NCI-H2227 (cell line): ENCODE measurements at regions not wholly inside any gene's neighbourhood (a gene's known extent, or its start where the extent isn't known, plus 50 kb on each side); places are given as distances from the start of the nearest gene placed in this dataset.

Experiments used
- DNase-seq: peaks from one replicate; lab custom pipeline; 2025; ENCODE audit not compliant: unreplicated experiment; lab: John Stamatoyannopoulos, UW

DNA sequence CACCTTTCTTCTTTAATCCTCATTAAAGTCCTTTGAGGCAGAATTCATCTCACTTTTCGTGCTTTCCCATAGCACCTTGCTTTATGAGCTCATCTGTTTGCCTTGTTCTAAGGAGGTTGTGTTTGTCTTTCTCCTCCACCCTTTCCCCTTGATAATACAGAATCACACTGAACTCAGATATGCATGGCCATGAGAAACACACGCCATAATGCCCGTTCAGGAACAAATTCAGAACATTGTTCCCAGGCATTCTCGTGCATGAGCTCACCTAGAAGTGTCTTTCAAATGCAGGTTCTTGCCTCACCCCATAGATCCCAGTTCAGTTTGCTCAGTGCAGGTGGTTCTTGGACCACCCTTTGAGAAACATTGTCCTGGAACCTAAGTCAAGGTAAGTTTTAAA is 71.1 kb downstream of the TMEM114 start:
- DNase-seq, result no peak

DNA sequence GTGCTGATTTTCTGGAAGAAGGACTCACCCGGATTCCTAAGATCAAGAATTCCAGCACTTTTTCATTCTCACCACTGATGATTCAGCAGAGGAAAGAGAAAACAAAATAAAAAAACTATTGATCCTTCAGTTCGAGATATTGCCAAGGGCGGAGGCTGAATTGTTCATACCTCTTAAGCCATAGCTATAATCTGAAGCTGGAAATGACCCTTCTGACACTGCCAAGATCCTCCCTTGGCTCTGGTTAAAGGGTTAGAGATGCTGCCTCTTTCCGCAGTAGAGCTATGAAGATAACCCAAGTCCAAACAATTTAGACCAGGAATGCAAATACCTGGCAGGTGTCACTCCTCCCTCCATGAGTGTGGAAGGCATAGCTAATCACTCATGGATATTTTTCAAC is 73.0 kb downstream of the TMEM114 start:
- no peak for DNase-seq

DNA sequence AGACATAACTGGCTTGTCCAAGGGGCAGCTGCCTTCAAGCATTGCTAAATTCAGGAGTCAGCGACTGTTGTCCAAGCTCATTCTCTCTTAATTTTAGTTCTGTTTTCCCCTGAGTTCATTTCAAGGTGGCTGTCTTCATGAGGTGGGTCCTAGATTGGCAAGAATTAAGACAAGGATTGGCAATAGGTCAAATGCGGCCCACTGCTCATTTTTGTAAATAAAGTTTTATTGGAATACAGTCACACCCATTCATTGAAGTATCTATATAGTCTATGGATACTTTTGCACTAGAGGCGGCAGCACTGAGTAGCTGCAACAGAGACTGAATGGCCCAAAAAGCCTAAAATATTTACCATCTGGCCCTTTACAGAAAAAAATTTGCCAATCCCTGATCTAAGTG is 73.8 kb downstream of the TMEM114 start:
- no peak for DNase-seq

DNA sequence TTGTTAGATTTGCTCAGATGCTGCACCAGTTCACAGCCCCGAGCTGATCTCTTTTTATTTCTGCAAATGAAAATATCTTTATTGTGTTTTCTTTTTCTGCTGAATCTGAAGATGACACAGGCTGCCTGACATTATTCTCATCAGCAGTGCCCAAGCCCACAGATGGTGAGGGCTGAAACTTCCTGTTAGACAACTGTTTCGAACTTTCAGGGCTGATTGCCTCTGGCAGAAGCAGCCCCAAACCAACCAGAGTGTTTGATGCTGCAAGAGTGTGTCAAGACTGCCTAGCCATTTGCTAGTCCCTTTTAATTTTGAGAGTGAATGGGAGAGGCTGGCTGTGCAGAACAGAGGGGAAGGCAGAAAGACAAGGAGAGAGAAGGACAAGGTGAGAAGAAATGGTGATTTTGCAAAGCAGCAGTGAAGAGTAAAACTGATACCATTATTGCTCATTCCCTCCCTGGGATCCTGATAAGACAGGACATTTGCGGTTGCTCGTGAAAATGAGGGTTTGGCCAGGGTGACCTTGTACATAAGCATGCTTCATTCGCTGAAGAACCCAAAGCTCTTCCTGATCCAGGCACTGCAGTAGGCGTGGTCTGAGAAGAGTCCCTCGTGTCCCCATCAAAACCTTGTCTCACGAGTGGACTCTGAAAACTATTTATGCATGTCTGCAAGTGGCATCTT is 77.2 kb downstream of the TMEM114 start:
- DNase-seq, result no peak

DNA sequence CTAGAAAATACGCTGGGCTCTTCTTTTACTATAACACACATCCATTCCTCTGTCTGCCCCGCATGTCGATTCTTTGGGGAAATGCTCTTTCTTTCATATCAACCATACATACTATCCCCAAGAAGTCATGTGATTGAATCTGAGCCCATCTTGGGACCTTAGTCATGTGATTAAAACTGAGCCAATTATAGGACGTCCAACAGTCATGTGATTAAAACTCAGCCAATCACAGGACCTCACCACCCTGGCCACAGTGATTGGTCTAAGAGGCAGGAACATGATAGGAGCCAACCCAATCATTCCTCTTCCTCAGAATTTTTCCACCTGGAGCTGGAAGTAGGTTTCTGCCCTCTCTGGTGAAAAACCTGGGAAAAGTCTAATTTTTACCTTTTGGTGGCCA is 78.8 kb downstream of the TMEM114 start:
- no peak for DNase-seq

DNA sequence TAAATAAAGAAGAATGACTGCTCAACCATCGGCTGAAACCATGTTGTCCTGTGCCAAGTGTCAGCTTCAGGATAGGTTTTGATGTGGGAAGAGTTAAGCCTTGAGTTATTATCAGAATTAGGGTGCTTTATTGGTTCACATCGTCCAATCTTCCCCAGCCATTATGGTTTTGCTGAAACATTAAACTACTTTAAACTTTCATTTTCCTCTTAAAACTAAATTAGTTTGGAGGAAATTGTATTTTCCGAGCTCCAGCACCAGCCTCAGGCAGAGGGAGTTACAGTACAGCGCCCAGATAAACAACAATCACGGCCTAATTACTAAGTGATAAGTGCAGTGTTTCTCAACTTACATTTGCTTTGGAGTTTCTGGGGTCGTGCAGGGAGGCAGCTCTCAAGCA is 80.2 kb downstream of the TMEM114 start:
- DNase-seq, result no peak

DNA sequence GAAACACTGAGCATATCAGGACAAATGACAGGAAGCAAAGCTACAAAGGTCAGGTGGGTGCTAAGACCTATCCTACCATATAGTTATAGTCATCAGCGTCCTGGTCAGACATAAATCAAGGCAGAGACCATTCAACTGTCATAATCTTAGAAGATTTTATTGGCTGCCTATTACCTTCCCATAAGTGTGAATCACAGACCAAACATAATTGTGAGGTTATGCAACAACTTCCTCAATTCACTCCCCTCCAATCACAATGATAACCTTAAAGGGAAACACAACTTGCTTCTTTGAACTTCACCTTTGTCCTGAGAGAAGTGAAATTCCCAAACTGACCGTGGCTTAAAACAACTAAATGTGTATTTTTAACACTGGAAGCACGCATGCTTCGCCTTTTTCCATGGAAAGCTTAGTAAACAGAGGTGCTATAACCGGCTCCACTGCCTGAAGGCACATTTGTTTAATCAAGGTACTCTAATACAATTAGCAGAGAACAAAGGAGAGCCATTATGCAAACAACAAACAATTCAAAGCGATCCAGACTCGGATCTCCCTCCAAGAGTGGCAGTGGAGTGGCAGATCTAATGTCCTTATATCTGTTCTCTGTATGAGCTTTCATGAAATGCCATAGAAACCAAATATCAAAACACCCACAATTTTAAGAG is 84.9 kb downstream of the TMEM114 start:
- no peak for DNase-seq

DNA sequence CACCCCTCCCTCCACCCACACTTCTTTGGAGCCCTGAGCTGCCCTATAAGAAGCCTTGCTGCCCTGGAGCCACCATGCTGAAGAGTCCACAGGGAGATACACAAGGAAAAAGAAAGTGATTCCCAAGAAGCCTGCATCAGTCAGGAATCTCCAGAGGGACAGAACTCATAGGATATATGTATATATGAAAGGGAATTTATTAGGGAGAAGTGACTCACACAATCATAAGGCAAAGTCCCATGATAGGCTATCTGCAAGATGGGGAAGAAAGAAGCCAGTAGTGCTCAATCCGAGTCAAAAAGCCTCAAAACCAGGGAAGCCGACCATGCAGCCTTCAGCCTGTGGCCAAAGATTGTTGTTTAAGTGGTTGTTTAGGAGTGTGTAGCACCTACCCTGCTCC is 87.9 kb downstream of the TMEM114 start:
- no peak for DNase-seq

DNA sequence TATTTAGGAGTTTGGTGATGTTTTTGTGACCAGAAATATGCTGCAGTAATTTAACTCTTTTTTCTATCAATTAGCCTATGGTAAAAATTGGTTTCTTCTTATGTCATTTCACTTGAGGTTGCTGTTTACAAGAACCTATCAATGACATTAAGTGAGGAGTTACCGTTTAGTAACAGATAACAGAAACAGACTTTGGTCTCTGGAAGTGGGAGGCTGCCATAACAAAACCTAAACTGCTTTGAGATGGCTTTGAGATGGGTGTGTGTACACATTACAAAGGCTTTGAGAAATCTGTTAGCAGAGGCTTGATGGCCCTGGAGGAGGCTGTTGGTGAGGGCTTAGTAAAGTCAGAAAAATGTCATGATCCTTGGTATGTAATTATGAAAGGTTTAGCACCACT is 90.0 kb downstream of the TMEM114 start:
- DNase-seq, result no peak

DNA sequence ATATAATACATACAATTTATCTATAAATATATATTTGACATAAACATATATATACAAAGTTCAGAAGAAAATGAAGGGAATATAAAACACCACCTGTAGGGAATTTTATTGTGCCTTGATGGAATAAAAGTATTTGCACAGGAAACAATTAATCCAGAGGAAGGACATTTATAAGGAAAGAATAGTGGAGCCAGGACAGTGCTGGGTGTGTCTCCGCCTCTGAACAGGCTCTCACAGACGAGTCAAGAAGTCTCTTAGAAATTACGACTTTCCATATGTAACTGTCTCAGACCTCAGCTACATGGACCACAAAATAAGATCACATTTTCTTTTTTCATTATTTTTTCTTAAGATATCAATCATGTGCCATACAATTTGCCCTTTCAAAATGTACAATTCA is 93.9 kb downstream of the TMEM114 start:
- no peak for DNase-seq

DNA sequence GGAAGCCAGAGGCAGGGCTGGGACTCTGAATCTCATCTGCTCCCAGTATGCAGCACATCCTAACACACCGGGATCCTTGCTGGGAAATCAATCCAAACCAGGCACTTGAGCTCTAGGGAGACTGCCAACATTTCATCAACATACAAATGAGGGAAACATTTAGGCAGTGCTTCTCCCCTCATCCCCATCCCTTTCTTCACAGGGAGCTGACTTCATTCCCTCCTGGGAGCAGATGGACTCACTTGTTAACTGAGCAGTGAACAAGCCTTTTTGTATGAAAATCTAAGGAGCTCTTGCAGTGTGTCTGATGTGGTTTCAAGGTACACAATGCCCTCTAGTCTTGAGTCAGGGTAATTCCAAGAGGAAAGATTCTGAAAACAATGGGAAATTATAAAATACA is 96.3 kb downstream of the TMEM114 start:
- no peak for DNase-seq

DNA sequence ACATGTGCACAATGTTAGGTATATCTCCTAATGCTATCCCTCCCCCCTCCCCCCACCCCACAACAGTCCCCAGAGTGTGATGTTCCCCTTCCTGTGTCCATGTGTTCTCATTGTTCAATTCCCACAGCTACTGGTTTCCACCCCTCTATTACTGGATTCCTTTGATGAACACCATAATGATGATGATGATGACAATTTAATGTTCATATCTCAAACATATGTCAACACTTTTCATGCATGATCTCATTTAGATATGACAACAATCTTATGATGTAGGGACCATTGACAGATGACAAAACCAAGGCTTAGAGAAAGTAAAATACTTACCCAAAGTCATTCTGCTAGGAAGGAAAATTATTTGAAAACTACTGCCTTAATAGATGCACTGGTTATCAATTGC is 97.6 kb downstream of the TMEM114 start:
- no peak for DNase-seq

DNA sequence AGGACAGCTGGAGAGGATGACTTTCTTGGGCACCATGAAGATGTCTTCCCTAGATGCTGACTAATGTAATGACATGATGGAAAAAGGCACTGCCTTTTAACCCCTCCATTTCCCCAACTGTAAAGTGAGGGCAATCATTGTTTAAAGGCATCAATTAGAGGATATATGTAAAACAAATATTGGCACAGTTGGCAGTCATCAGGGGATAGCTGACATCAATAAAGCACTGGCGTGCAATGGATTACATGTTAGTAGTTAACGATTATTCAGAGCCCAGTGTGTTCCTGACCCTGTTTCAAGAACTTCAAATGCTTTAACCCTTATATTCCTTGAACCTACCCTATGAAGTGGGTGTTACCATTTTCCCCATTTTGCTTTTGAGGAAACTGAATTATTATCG is 100.7 kb downstream of the TMEM114 start:
- no peak for DNase-seq

DNA sequence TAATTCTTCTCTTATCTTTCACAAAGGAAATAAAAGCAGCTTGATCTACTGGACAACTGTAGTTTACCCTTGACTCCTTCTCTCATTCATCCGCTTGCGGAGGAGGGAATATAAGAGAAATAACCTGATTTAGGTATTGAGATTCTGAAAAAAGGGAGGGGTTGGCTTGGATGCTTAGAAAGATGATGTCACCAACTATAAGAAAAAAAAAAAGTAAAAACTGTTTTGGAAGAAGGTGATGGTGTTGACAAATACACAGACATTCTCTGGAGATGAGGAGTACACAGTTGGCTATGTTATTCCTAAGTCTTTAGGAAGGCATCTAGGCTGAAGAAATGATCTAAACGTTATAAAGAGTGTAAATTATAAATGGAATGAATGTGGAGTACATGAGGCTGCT is 103.3 kb downstream of the TMEM114 start:
- DNase-seq, result no peak

DNA sequence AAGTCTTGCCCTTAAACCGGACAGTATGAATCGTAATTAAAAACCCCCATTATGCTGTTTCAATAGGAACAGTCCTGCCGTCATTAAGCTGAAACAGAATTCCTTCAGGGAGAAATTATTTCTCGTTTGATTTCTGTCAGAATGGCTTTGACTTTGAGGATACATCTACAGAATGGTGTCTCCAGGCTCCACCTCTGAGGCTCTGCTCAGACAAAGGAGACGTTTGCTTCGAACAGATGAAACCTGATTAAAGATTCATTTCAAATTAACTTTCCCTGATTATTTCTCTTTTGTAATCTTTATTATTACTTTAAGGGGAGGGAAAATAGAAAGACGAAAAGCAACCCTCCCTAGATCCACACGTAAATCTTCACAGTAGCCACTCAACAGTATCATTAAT is 106.9 kb downstream of the TMEM114 start:
- no peak for DNase-seq

DNA sequence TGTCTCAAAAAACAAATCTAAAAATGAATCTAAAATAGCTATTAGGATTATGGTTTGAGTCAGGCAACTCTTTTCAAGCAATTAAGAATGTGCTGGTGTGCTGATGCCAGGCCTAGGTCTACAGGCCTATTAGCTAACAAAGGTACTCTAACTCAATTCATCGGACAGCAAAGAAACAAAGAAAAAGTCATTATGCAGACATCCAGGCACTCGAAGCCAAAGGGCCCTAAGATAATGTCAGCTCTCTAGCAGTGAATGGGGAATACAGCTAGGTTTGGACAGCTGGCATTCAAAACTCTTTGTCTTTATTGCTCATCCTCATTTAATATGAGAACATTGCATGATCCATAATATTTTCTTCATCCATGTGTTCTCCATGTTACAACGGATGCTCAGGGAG is 108.5 kb downstream of the TMEM114 start:
- DNase-seq, result no peak

DNA sequence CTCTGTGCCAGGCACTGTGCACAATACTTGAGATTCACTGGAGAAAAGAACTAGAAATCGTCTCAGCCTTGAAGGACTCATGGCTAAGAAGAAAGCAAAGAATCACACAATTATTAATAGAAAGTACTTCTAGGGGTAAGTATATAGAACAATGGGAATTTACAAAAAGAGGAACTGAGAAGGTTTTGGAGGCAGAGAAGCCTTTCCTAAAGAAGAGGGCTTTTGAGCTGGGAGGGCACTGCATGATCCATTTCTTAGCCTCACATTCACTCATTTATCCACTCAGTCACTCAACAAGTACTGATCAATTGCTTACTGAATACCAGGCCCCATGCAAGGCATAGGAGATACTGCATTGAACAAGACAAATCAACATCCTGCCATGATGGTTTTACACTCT is 113.5 kb downstream of the TMEM114 start:
- no peak for DNase-seq

DNA sequence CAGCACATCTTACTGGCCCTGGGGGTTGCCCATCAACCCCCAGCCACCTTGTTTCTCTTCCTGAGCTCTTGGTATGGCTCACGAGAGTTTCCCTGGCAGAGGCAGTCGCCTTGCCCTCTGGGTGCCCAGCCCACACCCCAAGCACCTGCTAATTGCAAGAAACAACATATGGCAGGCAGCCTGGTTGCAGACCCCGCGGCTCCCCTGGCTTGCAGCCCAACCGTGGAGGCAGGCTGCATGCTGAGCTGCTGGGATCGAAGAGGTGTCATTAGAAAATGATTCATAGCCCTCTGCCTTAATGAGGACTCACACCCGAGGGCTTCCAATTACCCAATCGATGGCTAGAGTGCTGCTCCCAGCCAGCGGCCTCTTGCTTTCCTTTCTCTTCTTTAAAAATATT is 115.7 kb downstream of the TMEM114 start:
- peak; percentile 33 for DNase-seq

DNA sequence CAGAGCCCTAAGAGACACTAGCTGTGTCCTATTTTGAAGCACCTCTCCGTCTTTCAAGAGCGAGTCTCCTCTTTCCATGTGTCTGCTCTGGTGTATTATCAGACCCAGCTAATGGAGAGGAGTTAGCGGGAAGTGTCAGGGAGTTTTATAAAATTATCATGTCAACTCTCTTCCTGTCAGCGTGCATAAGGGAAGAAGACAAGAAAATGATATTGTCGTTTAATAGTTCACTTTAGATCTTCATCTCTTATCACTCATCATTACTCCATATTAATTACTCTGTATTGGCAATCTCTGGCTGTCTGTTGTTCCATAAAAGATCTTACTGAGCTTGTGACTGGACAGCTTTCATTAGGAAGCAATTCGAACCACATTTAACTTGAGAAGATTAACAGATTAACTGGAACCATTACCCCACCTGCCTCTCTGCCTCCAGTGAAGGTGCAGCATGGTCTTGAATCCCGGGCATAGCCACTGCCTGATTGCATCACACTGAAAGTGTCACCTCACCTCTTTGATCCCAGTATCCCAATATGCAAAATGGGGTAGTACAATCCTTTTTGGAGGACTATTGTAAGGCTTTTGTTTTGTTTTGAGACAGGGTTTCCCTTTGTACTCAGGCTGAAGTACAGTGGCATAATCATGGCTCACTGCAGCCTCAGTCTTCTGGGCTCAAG is 121.1 kb downstream of the TMEM114 start:
- DNase-seq, result no peak

DNA sequence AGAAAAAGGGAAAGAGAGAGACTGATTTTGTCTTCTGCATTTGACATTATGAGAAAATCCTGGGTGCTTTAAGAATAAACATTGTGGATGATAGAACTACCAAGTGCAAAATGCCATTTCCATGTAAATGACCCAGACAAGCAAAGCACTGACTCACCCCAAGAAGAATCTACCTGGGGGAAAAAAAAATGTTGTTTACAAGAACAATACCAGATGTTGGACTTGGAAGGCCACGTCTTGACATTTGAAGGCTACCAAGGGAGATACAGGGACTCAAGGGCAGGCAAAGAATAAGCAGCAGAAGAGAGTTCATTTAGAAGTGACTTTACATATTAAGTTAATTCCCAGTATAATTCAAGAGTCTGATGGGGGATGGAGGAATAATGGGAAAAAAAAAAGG is 125.3 kb downstream of the TMEM114 start:
- DNase-seq, result no peak

DNA sequence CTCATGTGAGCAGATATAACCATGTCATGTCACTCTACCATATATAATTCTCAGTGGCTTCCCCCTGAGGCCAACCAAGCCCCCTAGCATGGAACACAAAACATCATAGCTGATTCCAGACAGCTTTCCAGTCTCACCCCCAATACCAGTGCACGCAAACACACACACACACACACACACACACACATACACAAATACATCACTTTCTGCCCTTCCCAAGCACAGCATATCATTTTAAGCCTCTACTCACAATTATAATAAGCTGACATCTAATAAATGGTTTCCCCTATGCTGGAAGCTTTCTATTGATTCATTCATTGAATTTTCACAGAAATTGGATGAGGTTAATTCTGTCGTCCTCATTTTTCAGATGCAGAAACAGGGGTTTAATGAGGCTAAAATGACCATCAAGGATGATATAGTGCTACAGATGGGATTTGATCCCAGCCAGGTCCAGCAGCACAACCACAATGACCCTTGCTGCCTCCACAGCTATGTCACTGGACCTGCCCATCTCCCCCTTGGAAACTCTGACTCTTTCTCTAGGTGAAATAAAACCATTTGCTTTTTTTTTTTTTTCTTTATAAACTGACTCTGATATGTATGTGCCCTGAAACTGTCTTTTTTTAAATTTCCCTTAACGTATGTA is 131.1 kb downstream of the TMEM114 start:
- no peak for DNase-seq

DNA sequence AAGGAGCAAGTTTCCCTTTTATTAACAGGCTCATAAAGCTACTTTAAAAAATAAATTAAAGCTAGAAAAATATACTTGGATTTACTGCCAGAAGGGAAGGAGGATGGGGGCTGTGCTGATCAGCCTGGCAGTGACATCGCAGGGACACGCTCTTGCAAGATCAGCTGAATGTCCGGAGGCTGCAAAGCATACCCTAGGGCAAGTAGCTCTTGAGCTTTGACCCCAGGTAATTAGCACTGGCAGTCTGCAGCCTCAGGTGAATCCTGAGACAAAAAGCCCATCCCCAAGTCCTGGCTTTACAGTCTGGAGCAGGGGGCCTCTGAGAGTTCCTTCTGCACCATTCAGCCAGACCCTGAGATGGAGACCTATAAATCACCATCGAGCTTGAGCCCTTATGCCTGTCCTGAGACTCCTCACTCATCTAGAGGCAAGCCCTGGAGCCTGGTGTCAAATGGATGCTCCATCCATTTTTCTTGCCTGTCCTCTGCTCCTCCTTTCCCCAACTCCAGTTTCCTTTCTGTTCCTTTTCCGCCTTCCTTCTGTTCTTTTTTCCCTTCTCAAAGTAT is 131.7 kb downstream of the TMEM114 start:
- DNase-seq, result no peak
